OCI-LY1 (cell line): ENCODE measurements at regions not wholly inside any gene's neighbourhood (a gene's known extent, or its start where the extent isn't known, plus 50 kb on each side); places are given as distances from the start of the nearest gene placed in this dataset.

Source experiments
- H2AFZ ChIP-seq: fragments of 200-600 bp; sonication (generic), shearing (Covaris generic); 2 replicates; pipeline ENCODE4 v1.6.0; 2014; ENCODE audit warnings: antibody characterized with exemption, mild to moderate bottlenecking, low read length
- H3F3A ChIP-seq: fragments of 200-600 bp; sonication (generic), shearing (Covaris generic); 2 replicates; pipeline ENCODE4 v1.6.0; 2014; ENCODE audit warnings: mild to moderate bottlenecking, antibody characterized with exemption, low read length, moderate library complexity; ENCODE audit not compliant: insufficient read depth
- H3K27ac ChIP-seq: fragments of 200-600 bp; sonication (generic); 2 replicates; pipeline ENCODE4 v1.5.1; 2014; ENCODE audit warnings: low read length, mixed run types, mild to moderate bottlenecking, low read depth; ENCODE audit not compliant: poor library complexity, severe bottlenecking
- H3K27me3 ChIP-seq: fragments of 200-600 bp; sonication (generic); 2 replicates; pipeline ENCODE4 v1.6.0; 2014; ENCODE audit warnings: antibody characterized with exemption, mild to moderate bottlenecking, low read length, moderate library complexity; ENCODE audit not compliant: insufficient read depth
- H3K36me3 ChIP-seq: fragments of 200-600 bp; sonication (generic); 2 replicates; pipeline ENCODE4 v1.6.1; 2014; ENCODE audit warnings: mild to moderate bottlenecking, antibody characterized with exemption, low read length, moderate library complexity, mixed read lengths; ENCODE audit not compliant: insufficient read depth
- H3K4me1 ChIP-seq: fragments of 200-600 bp; sonication (generic); 2 replicates; pipeline ENCODE4 v1.5.1; 2014; ENCODE audit warnings: mild to moderate bottlenecking, low read length, moderate library complexity; ENCODE audit not compliant: insufficient read depth, severe bottlenecking
- H3K4me2 ChIP-seq: fragments of 200-600 bp; sonication (generic), shearing (Covaris generic); 2 replicates; pipeline ENCODE4 v1.6.1; 2014; ENCODE audit warnings: low read length
- H3K4me3 ChIP-seq: fragments of 200-600 bp; sonication (generic); 2 replicates; pipeline ENCODE4 v1.5.1; 2014; ENCODE audit warnings: low read length, low read depth, mild to moderate bottlenecking, mixed read lengths; ENCODE audit not compliant: poor library complexity, severe bottlenecking
- H3K79me2 ChIP-seq: fragments of 200-600 bp; shearing (Covaris generic); 2 replicates; pipeline ENCODE4 v1.6.1; 2016; ENCODE audit warnings: mixed run types, low read length, mixed read lengths; ENCODE audit not compliant: insufficient read depth
- H3K9ac ChIP-seq: fragments of 200-600 bp; sonication (generic), shearing (Covaris generic); 2 replicates; pipeline ENCODE4 v1.6.1; 2014; ENCODE audit warnings: mild to moderate bottlenecking, low read length, mixed read lengths
- H3K9me2 ChIP-seq: fragments of 200-600 bp; sonication (generic), shearing (Covaris generic); 2 replicates; pipeline ENCODE4 v1.6.1; 2014; ENCODE audit warnings: low read depth, mild to moderate bottlenecking, low read length, mixed read lengths
- H3K9me3 ChIP-seq: fragments of 200-600 bp; shearing (Covaris generic); 2 replicates; pipeline ENCODE4 v1.6.1; 2014; ENCODE audit warnings: low read length, mixed read lengths
- H4K20me1 ChIP-seq: fragments of 200-600 bp; sonication (generic), shearing (Covaris generic); 2 replicates; pipeline ENCODE4 v1.6.0; 2016; ENCODE audit warnings: mild to moderate bottlenecking, low read length; ENCODE audit not compliant: insufficient read depth
- CTCF ChIP-seq: fragments of 200-600 bp; sonication (generic), shearing (Covaris generic); IDR thresholded peaks from 2 replicates; pipeline ENCODE4 v1.5.1; 2017; ENCODE audit warnings: mild to moderate bottlenecking, antibody characterized with exemption, low read length, moderate library complexity, mixed read lengths
- EZH2 ChIP-seq: fragments of 200-600 bp; sonication (generic), shearing (Covaris generic); IDR thresholded peaks from 2 replicates; pipeline ENCODE4 v1.8.0; 2017; ENCODE audit warnings: borderline replicate concordance, mixed run types, mild to moderate bottlenecking, antibody characterized with exemption, low read length, moderate library complexity, mixed read lengths

GRCh38 chr1:217196616-217197015, 434.3 kb downstream of the GPATCH2 start:
- Histone ChIP-seq H3K9me3 (no peaks in the 10 kb centered on the region), H3K4me1 (no peaks in the 10 kb centered on the region), H3F3A (no peaks in the 10 kb centered on the region), H3K9ac (no peak overlapping the region), H3K4me2 (no peak overlapping the region), H2AFZ (no peak overlapping the region), H3K27me3 (no peaks in the 10 kb centered on the region), H3K36me3 (no peaks in the 10 kb centered on the region), H4K20me1 (no peaks in the 10 kb centered on the region), H3K9me2 (no peaks in the 10 kb centered on the region), H3K79me2 (no peaks in the 10 kb centered on the region), H3K27ac (no peak overlapping the region), H3K4me3 (no peak overlapping the region)
- no peak for TF ChIP-seq CTCF
- TF ChIP-seq EZH2, result no peak

DNA sequence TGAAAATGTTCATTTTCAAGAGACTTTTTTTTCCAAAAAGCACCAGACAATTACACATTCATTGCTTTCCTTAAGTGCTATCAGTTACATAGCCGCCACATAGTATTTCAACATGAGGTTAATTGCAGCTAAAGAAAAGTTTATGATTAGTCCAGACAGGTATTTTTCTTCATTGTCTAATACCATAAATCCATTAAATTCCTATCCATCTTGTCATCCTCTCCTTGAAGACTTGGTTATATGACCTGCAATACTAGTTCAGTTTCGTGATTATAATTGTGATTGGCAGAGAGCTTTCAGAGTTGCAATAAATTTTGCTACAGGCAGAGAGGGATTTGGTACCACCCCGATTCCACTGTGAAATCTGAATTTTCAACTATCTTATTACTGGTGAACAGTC, 437.7 kb downstream of the GPATCH2 start:
- Histone ChIP-seq H3K36me3 (no peaks in the 10 kb centered on the region), H3K9me2 (no peaks in the 10 kb centered on the region), H3K4me1 (no peaks in the 10 kb centered on the region), H3K9me3 (no peaks in the 10 kb centered on the region), H3K79me2 (no peaks in the 10 kb centered on the region), H2AFZ (no peak overlapping the region), H3K27me3 (no peaks in the 10 kb centered on the region), H3K4me3 (no peak overlapping the region), H4K20me1 (no peaks in the 10 kb centered on the region), H3K9ac (no peak overlapping the region), H3K4me2 (no peak overlapping the region), H3F3A (no peaks in the 10 kb centered on the region), H3K27ac (no peak overlapping the region)
- TF ChIP-seq CTCF (no peak), EZH2 (no peak)

GRCh38 chr1:217191441-217191840, 439.4 kb downstream of the GPATCH2 start:
- Histone ChIP-seq H3K9me3 (no peaks in the 10 kb centered on the region), H3K36me3 (no peaks in the 10 kb centered on the region), H3K4me3 (no peak overlapping the region), H3K27ac (no peak overlapping the region), H3K4me1 (no peaks in the 10 kb centered on the region), H3K4me2 (no peak overlapping the region), H2AFZ (no peak overlapping the region), H3K79me2 (no peaks in the 10 kb centered on the region), H4K20me1 (no peaks in the 10 kb centered on the region), H3K27me3 (no peaks in the 10 kb centered on the region), H3K9me2 (no peaks in the 10 kb centered on the region), H3F3A (no peaks in the 10 kb centered on the region), H3K9ac (no peak overlapping the region)
- TF ChIP-seq EZH2 (no peak), CTCF (no peak)
